Stimulated activated effector memory CD8-positive, alpha-beta T cell treated with anti-CD3 and anti-CD28 coated beads, Interleukin-12 subunit alpha, Interleukin-12 subunit beta, amount 100 ng/mL, for 72 hours (primary cell): ENCODE measurements at regions not wholly inside any gene's neighbourhood (a gene's known extent, or its start where the extent isn't known, plus 50 kb on each side); places are given as distances from the start of the nearest gene placed in this dataset.
"Not testable (repeated sequence)": the region's sequence is repeated elsewhere in the genome, so short reads cannot be mapped to it uniquely, and the experiment has no call there.

Experiments
- ATAC-seq: fragments of 150-1000 bp; cut with Tn5 transposase; 2 replicates; pipeline ENCODE4 v1.10.0; 2021
- DNase-seq, 2 donors: peaks; one replicate each; pipeline ENCODE4 v3.0.0; 2021 to 2022; ENCODE audit warnings: low spot score in 2 of 2
- H3K27ac Mint-ChIP-seq: one replicate; pipeline ENCODE4 v1.8.0; 2022; ENCODE audit warnings: mild to moderate bottlenecking, mixed read lengths
- H3K36me3 Mint-ChIP-seq: one replicate; pipeline ENCODE4 v1.8.0; 2022; ENCODE audit warnings: mild to moderate bottlenecking, mixed read lengths
- H3K4me1 Mint-ChIP-seq: one replicate; pipeline ENCODE4 v1.8.0; 2022; ENCODE audit warnings: mixed read lengths
- H3K4me3 Mint-ChIP-seq: one replicate; pipeline ENCODE4 v1.8.0; 2022; ENCODE audit warnings: mild to moderate bottlenecking, mixed read lengths
- H3K9me3 Mint-ChIP-seq: one replicate; pipeline ENCODE4 v1.8.0; 2022; ENCODE audit warnings: mixed read lengths

- ATAC-seq, DNase-seq, H3K9me3 Mint-ChIP-seq: not testable (repeated sequence)
- Mint-ChIP-seq H3K4me3 (peak overlapping the region; percentile 21), H3K36me3 (peaks cover 15% of the 10 kb centered on the region), H3K4me1 (peaks cover 38% of the 10 kb centered on the region), H3K27ac (peak overlapping the region; percentile 50)
Measured at GRCh38 chr15:92806171-92806570, 94.0 kb upstream of the CHD2 start.

- Mint-ChIP-seq H3K4me1 (peaks cover 35% of the 10 kb centered on the region), H3K27ac (peak overlapping the region; percentile 50), H3K4me3 (peak overlapping the region; percentile 21), H3K36me3 (peaks cover 15% of the 10 kb centered on the region), H3K9me3 (no peaks in the 10 kb centered on the region)
- ATAC-seq = no peak
- no peak for DNase-seq
Measured at GRCh38 chr15:92806763-92807162, 93.4 kb upstream of the CHD2 start.

- Mint-ChIP-seq H3K4me1 (peaks cover 33% of the 10 kb centered on the region), H3K4me3 (peak overlapping the region; percentile 79), H3K27ac (peak overlapping the region; percentile 97), H3K9me3 (no peaks in the 10 kb centered on the region), H3K36me3 (peaks cover 15% of the 10 kb centered on the region)
- ATAC-seq = no peak
- peak in 1 of 2 donors; percentile 64 for DNase-seq
Measured at GRCh38 chr15:92807971-92808571, 92.1 kb upstream of the CHD2 start.

- peak overlapping the region; percentile 79 for H3K4me3 Mint-ChIP-seq
- H3K27ac Mint-ChIP-seq = peak overlapping the region; percentile 97
- H3K4me1 Mint-ChIP-seq = peaks cover 35% of the 10 kb centered on the region
- no peak for ATAC-seq
- H3K36me3 Mint-ChIP-seq = peaks cover 15% of the 10 kb centered on the region
- DNase-seq = no peak
- no peaks in the 10 kb centered on the region for H3K9me3 Mint-ChIP-seq
Measured at GRCh38 chr15:92808598-92809063, 91.5 kb upstream of the CHD2 start.

GRCh38 chr15:92809064-92809879 is 90.9 kb upstream of the CHD2 start:
- Mint-ChIP-seq H3K4me3 (peak overlapping the region; percentile 79), H3K27ac (peak overlapping the region; percentile 97), H3K4me1 (peaks cover 31% of the 10 kb centered on the region), H3K36me3 (peaks cover 15% of the 10 kb centered on the region), H3K9me3 (no peaks in the 10 kb centered on the region)
- DNase-seq (peak; percentile 99), ATAC-seq (peak; percentile 94)

GRCh38 chr15:92809880-92810361 is 90.2 kb upstream of the CHD2 start:
- Mint-ChIP-seq H3K4me3 (peak overlapping the region; percentile 79), H3K9me3 (no peaks in the 10 kb centered on the region), H3K4me1 (peaks cover 31% of the 10 kb centered on the region), H3K36me3 (peaks cover 15% of the 10 kb centered on the region), H3K27ac (peak overlapping the region; percentile 97)
- DNase-seq (peak in 1 of 2 donors; percentile 61), ATAC-seq (no peak)

- Mint-ChIP-seq H3K36me3 (peaks cover 15% of the 10 kb centered on the region), H3K27ac (peak overlapping the region; percentile 97), H3K9me3 (no peaks in the 10 kb centered on the region), H3K4me3 (peak overlapping the region; percentile 79), H3K4me1 (peaks cover 31% of the 10 kb centered on the region)
- ATAC-seq = no peak
- no peak for DNase-seq
Measured at GRCh38 chr15:92810418-92811138, 89.5 kb upstream of the CHD2 start.

GRCh38 chr15:92811148-92811913 is 88.8 kb upstream of the CHD2 start:
- Mint-ChIP-seq H3K9me3 (no peaks in the 10 kb centered on the region), H3K27ac (peak overlapping the region; percentile 97), H3K36me3 (peaks cover 15% of the 10 kb centered on the region), H3K4me3 (peak overlapping the region; percentile 79), H3K4me1 (peaks cover 28% of the 10 kb centered on the region)
- no peak for ATAC-seq
- DNase-seq = no peak

- DNase-seq (no peak), ATAC-seq (no peak)
- Mint-ChIP-seq H3K36me3 (peaks cover 15% of the 10 kb centered on the region), H3K9me3 (no peaks in the 10 kb centered on the region), H3K4me3 (no peak overlapping the region), H3K4me1 (peaks cover 26% of the 10 kb centered on the region), H3K27ac (peak overlapping the region; percentile 26)
Measured at GRCh38 chr15:92812271-92812670, 87.9 kb upstream of the CHD2 start.

GRCh38 chr15:92813485-92813884 is 86.6 kb upstream of the CHD2 start:
- ATAC-seq (no peak), DNase-seq (no peak)
- no peaks in the 10 kb centered on the region for H3K9me3 Mint-ChIP-seq
- peak overlapping the region; percentile 71 for H3K27ac Mint-ChIP-seq
- H3K4me3 Mint-ChIP-seq = peak overlapping the region; percentile 13
- H3K36me3 Mint-ChIP-seq = peaks cover 15% of the 10 kb centered on the region
- H3K4me1 Mint-ChIP-seq = peaks cover 22% of the 10 kb centered on the region

GRCh38 chr15:92817339-92817886 is 82.7 kb upstream of the CHD2 start:
- H3K4me1 Mint-ChIP-seq = peaks cover 42% of the 10 kb centered on the region
- peaks cover 8% of the 10 kb centered on the region for H3K36me3 Mint-ChIP-seq
- H3K4me3 Mint-ChIP-seq = no peak overlapping the region
- peak overlapping the region; percentile 32 for H3K27ac Mint-ChIP-seq
- no peak for ATAC-seq
- no peak for DNase-seq
- H3K9me3 Mint-ChIP-seq = no peaks in the 10 kb centered on the region

GRCh38 chr15:92818651-92819277 is 81.4 kb upstream of the CHD2 start:
- H3K27ac Mint-ChIP-seq = peak overlapping the region; percentile 93
- no peaks in the 10 kb centered on the region for H3K9me3 Mint-ChIP-seq
- peak overlapping the region; percentile 76 for H3K4me3 Mint-ChIP-seq
- DNase-seq = no peak
- peaks cover 47% of the 10 kb centered on the region for H3K4me1 Mint-ChIP-seq
- no peak for ATAC-seq
- H3K36me3 Mint-ChIP-seq = peaks cover 8% of the 10 kb centered on the region

- no peak for DNase-seq
- peak overlapping the region; percentile 93 for H3K27ac Mint-ChIP-seq
- peak overlapping the region; percentile 76 for H3K4me3 Mint-ChIP-seq
- peaks cover 46% of the 10 kb centered on the region for H3K4me1 Mint-ChIP-seq
- peaks cover 8% of the 10 kb centered on the region for H3K36me3 Mint-ChIP-seq
- ATAC-seq = peak; percentile 23
- H3K9me3 Mint-ChIP-seq = no peaks in the 10 kb centered on the region
Measured at GRCh38 chr15:92819278-92820235, 80.6 kb upstream of the CHD2 start.
